PC-9 (cell line): ENCODE measurements at regions not wholly inside any gene's neighbourhood (a gene's known extent, or its start where the extent isn't known, plus 50 kb on each side); places are given as distances from the start of the nearest gene placed in this dataset.

Experiments used
- BruUV-seq: library from RNA; stranded (reverse); fragments of 400-500 nt; replicated peaks from 2 replicates; lab custom pipeline; 2021; lab: Mats Ljungman, UMichigan
- CTCF ChIA-PET: fragments of 300-600 bp; sonication (Branson Sonifier 250); formaldehyde crosslinking; loops from one replicate; lab custom pipeline; 2022; ENCODE audit warnings: antibody characterized with exemption; lab: Charles Lee
- POLR2A ChIA-PET: fragments of 300-600 bp; sonication (Branson Sonifier 250); formaldehyde crosslinking; loops from one replicate; lab custom pipeline; 2022; ENCODE audit warnings: antibody characterized with exemption; ENCODE audit not compliant: unreplicated experiment; lab: Charles Lee
- DNase-seq, 2 experiments: peaks; one replicate each; pipeline versions ENCODE4 v3.0.0 to v3.0.0-alpha.2; 2015 to 2022; ENCODE audit warnings: mixed read lengths in 1 of 2
- H2AFZ ChIP-seq: fragments of 200-600 bp; sonication (generic); 2 replicates; pipeline ENCODE4 v1.8.1; 2017; ENCODE audit warnings: antibody characterized with exemption
- H3F3A ChIP-seq: fragments of 200-600 bp; sonication (generic); 2 replicates; pipeline ENCODE4 v1.8.1; 2017; ENCODE audit warnings: antibody characterized with exemption, mild to moderate bottlenecking, low read depth; ENCODE audit not compliant: insufficient read depth
- H3K27ac ChIP-seq: fragments of 200-600 bp; sonication (generic); 2 replicates; pipeline ENCODE4 v1.6.1; 2016; ENCODE audit warnings: mixed run types
- H3K27me3 ChIP-seq: fragments of 200-600 bp; sonication (generic); 2 replicates; pipeline ENCODE4 v1.6.1; 2016; ENCODE audit warnings: low read depth, mixed run types; ENCODE audit not compliant: insufficient read depth
- H3K36me3 ChIP-seq: fragments of 200-600 bp; sonication (generic); 2 replicates; pipeline ENCODE4 v1.6.1; 2016; ENCODE audit warnings: low read depth, mixed run types
- H3K4me1 ChIP-seq: fragments of 200-600 bp; sonication (generic); replicated peaks from 2 replicates; pipeline ENCODE4 v1.6.1; 2016; ENCODE audit warnings: mixed run types; ENCODE audit not compliant: insufficient read depth
- H3K4me2 ChIP-seq: fragments of 200-600 bp; sonication (generic); 2 replicates; pipeline ENCODE4 v1.6.1; 2017; ENCODE audit warnings: mixed run types
- H3K4me3 ChIP-seq: fragments of 200-600 bp; sonication (generic); 2 replicates; pipeline ENCODE4 v1.6.1; 2016; ENCODE audit warnings: mixed run types
- H3K79me2 ChIP-seq: fragments of 200-600 bp; sonication (generic); 2 replicates; pipeline ENCODE4 v1.6.1; 2017; ENCODE audit warnings: low read depth, mixed run types
- H3K9me2 ChIP-seq: fragments of 200-600 bp; sonication (generic); 2 replicates; pipeline ENCODE4 v1.8.1; 2017; ENCODE audit warnings: mild to moderate bottlenecking; ENCODE audit not compliant: insufficient read depth
- H3K9me3 ChIP-seq: fragments of 200-600 bp; sonication (generic); 2 replicates; pipeline ENCODE4 v1.8.1; 2016; ENCODE audit warnings: low read depth; ENCODE audit not compliant: insufficient read depth
- H4K20me1 ChIP-seq: fragments of 200-600 bp; sonication (generic); 2 replicates; pipeline ENCODE4 v1.8.1; 2017; ENCODE audit not compliant: insufficient read depth
- EZH2 ChIP-seq: fragments of 200-600 bp; sonication (generic); IDR thresholded peaks from 2 replicates; pipeline ENCODE4 v1.8.0; 2017; ENCODE audit warnings: antibody characterized with exemption, low read depth
- intact Hi-C: fragments of 100-400 bp; cut with micrococcal nuclease; formaldehyde crosslinking; loops from one replicate; pipeline ENCODE4 v1.10.0; 2022; ENCODE audit not compliant: unreplicated experiment
- TF ChIP-seq, protein P1 (sequence below): fragments of 200-600 bp; sonication (generic); conservative IDR thresholded peaks from 2 replicates; pipeline ENCODE4 v1.6.1; 2017; ENCODE audit warnings: mixed run types, antibody characterized with exemption, mild to moderate bottlenecking, moderate library complexity

- no peak for DNase-seq
- Histone ChIP-seq H3K27ac (no peak overlapping the region), H3K4me1 (no peaks in the 10 kb centered on the region), H3F3A (no peaks in the 10 kb centered on the region), H3K27me3 (peaks cover 4% of the 10 kb centered on the region), H2AFZ (no peak overlapping the region), H3K79me2 (no peaks in the 10 kb centered on the region), H3K36me3 (no peaks in the 10 kb centered on the region), H3K4me3 (no peak overlapping the region), H3K9me2 (no peaks in the 10 kb centered on the region), H4K20me1 (no peaks in the 10 kb centered on the region), H3K9me3 (no peaks in the 10 kb centered on the region), H3K4me2 (no peak overlapping the region)
- ChIA-PET POLR2A (no interaction called here), CTCF (no interaction called here)
- intact Hi-C loops, result no loop called here
- no peak for TF ChIP-seq EZH2
- TF ChIP-seq, protein P1, sequence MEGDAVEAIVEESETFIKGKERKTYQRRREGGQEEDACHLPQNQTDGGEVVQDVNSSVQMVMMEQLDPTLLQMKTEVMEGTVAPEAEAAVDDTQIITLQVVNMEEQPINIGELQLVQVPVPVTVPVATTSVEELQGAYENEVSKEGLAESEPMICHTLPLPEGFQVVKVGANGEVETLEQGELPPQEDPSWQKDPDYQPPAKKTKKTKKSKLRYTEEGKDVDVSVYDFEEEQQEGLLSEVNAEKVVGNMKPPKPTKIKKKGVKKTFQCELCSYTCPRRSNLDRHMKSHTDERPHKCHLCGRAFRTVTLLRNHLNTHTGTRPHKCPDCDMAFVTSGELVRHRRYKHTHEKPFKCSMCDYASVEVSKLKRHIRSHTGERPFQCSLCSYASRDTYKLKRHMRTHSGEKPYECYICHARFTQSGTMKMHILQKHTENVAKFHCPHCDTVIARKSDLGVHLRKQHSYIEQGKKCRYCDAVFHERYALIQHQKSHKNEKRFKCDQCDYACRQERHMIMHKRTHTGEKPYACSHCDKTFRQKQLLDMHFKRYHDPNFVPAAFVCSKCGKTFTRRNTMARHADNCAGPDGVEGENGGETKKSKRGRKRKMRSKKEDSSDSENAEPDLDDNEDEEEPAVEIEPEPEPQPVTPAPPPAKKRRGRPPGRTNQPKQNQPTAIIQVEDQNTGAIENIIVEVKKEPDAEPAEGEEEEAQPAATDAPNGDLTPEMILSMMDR, result no peak
- BruUV-seq, result no TSS peak
Observed at GRCh38 chr4:189511581-189511980, 429.1 kb upstream of the FRG1 start.

DNA sequence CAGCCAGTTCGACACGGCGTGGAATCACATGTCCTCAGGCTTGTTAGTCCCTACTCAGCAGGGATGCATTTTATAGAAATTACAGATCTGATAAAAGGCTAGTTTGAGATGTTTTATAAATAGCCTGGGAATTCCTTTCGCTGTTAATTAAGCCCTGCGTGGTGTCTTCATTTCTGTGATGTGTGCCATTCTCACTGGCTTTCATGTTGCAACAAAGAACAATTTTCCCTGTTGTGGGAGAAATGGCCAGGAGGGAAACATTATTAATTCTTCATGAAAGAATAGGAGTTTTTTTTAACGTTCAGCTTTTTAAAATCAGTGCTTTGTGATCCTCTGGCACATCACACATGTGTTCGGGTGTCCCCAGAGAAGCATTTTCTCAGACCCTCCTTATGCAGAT is 427.3 kb upstream of the FRG1 start:
- Histone ChIP-seq H3K36me3 (no peaks in the 10 kb centered on the region), H2AFZ (no peak overlapping the region), H3K9me3 (no peaks in the 10 kb centered on the region), H3K9me2 (no peaks in the 10 kb centered on the region), H3K4me1 (no peaks in the 10 kb centered on the region), H3K27me3 (peaks cover 4% of the 10 kb centered on the region), H4K20me1 (no peaks in the 10 kb centered on the region), H3K4me3 (no peak overlapping the region), H3K4me2 (no peak overlapping the region), H3K79me2 (no peaks in the 10 kb centered on the region), H3F3A (no peaks in the 10 kb centered on the region), H3K27ac (no peak overlapping the region)
- no TSS peak for BruUV-seq
- ChIA-PET CTCF (no interaction called here), POLR2A (no interaction called here)
- TF ChIP-seq, protein P1, result no peak
- TF ChIP-seq EZH2, result no peak
- intact Hi-C loops, result no loop called here
- DNase-seq, result no peak

DNA sequence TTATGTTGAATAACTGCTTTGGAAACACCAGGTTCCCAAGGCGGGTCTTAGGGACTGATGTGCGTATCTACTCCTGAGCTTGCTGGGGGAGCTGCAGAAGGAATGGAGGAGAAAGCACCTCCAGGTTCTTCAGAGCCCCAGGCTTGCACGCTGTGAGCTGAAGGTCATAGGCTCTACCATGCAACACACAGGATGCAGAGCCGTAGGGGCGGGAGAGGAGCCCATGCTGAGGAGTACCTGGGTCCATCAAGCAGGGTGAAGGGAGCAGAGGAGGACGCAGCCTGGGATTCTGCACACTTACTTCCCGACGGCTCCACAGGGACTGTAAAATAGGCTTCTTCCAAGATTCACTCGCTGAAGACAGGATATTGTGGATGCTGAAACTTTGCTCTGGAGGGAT is 426.5 kb upstream of the FRG1 start:
- CTCF ChIA-PET, result no interaction called here
- TF ChIP-seq, protein P1, result no peak
- no peak for TF ChIP-seq EZH2
- intact Hi-C loops, result no loop called here
- H3K36me3 ChIP-seq, result no peaks in the 10 kb centered on the region
- H3F3A ChIP-seq, result no peaks in the 10 kb centered on the region
- H3K79me2 ChIP-seq, result no peaks in the 10 kb centered on the region
- H3K9me2 ChIP-seq, result no peaks in the 10 kb centered on the region
- no peak overlapping the region for H3K4me2 ChIP-seq
- POLR2A ChIA-PET, result no interaction called here
- peaks cover 4% of the 10 kb centered on the region for H3K27me3 ChIP-seq
- H3K4me3 ChIP-seq, result no peak overlapping the region
- H4K20me1 ChIP-seq, result no peaks in the 10 kb centered on the region
- BruUV-seq, result no TSS peak
- H3K27ac ChIP-seq, result no peak overlapping the region
- no peak overlapping the region for H2AFZ ChIP-seq
- no peaks in the 10 kb centered on the region for H3K9me3 ChIP-seq
- no peak for DNase-seq
- no peaks in the 10 kb centered on the region for H3K4me1 ChIP-seq
